ENCODE measurements at regions not wholly inside any gene's neighbourhood (a gene's known extent, or its start where the extent isn't known, plus 50 kb on each side); places are given as distances from the start of the nearest gene placed in this dataset.
"Not testable (repeated sequence)": the region's sequence is repeated elsewhere in the genome, so short reads cannot be mapped to it uniquely, and the experiment has no call there.

- intact Hi-C loops (cut with micrococcal nuclease) = no loop called here
These were observed 81.4 kb upstream of the ACSL1 start for GRCh38 chr4:184907216-184907615.

- intact Hi-C loops (cut with micrococcal nuclease) = no loop called here
These were observed 82.0 kb upstream of the ACSL1 start for GRCh38 chr4:184907810-184908209.

- intact Hi-C loops (cut with micrococcal nuclease) = no loop called here
These were observed 85.5 kb upstream of the ACSL1 start for GRCh38 chr4:184911310-184911709.

GRCh38 chr4:184913356-184914143 is 87.8 kb upstream of the ACSL1 start:
- intact Hi-C loops (cut with micrococcal nuclease) = no loop called here

GRCh38 chr4:184918799-184919198 is 93.0 kb upstream of the ACSL1 start:
- intact Hi-C loops (cut with micrococcal nuclease) = not testable (repeated sequence)

GRCh38 chr4:184921456-184921855 is 95.7 kb upstream of the ACSL1 start:
- intact Hi-C loops (cut with micrococcal nuclease) = no loop called here

GRCh38 chr4:184922301-184922700 is 96.0 kb upstream of the HELT start:
- intact Hi-C loops (cut with micrococcal nuclease) = no loop called here

- intact Hi-C loops (cut with micrococcal nuclease) = no loop called here
These were observed 93.8 kb upstream of the HELT start for GRCh38 chr4:184924516-184924915.

- intact Hi-C loops (cut with micrococcal nuclease) = no loop called here
These were observed 88.8 kb upstream of the HELT start for GRCh38 chr4:184929476-184929875.

GRCh38 chr4:184930026-184930425 is 88.3 kb upstream of the HELT start:
- intact Hi-C loops (cut with micrococcal nuclease) = no loop called here

- intact Hi-C loops (cut with micrococcal nuclease) = no loop called here
These were observed 85.9 kb upstream of the HELT start for GRCh38 chr4:184932343-184932742.

GRCh38 chr4:184933311-184933710 is 85.0 kb upstream of the HELT start:
- intact Hi-C loops (cut with micrococcal nuclease) = no loop called here

GRCh38 chr4:184934184-184934583 is 84.1 kb upstream of the HELT start:
- intact Hi-C loops (cut with micrococcal nuclease) = no loop called here

GRCh38 chr4:184934961-184935360 is 83.3 kb upstream of the HELT start:
- intact Hi-C loops (cut with micrococcal nuclease) = no loop called here

- intact Hi-C loops (cut with micrococcal nuclease) = no loop called here
These were observed 82.2 kb upstream of the HELT start for GRCh38 chr4:184936071-184936470.

GRCh38 chr4:184937030-184937710 is 81.1 kb upstream of the HELT start:
- intact Hi-C loops (cut with micrococcal nuclease) = no loop called here

- intact Hi-C loops (cut with micrococcal nuclease) = no loop called here
These were observed 80.5 kb upstream of the HELT start for GRCh38 chr4:184937745-184938144.

GRCh38 chr4:184938871-184939270 is 79.4 kb upstream of the HELT start:
- intact Hi-C loops (cut with micrococcal nuclease) = no loop called here

GRCh38 chr4:184939978-184940377 is 78.3 kb upstream of the HELT start:
- intact Hi-C loops (cut with micrococcal nuclease) = no loop called here

- intact Hi-C loops (cut with micrococcal nuclease) = no loop called here
These were observed 77.8 kb upstream of the HELT start for GRCh38 chr4:184940500-184940899.

- intact Hi-C loops (cut with micrococcal nuclease) = no loop called here
These were observed 76.4 kb upstream of the HELT start for GRCh38 chr4:184941671-184942418.
